ENCODE measurements at regions not wholly inside any gene's neighbourhood (a gene's known extent, or its start where the extent isn't known, plus 50 kb on each side); places are given as distances from the start of the nearest gene placed in this dataset.
"Not testable (repeated sequence)": the region's sequence is repeated elsewhere in the genome, so short reads cannot be mapped to it uniquely, and the experiment has no call there.

GRCh38 chr5:1999794-2000193, 117.1 kb upstream of the IRX4 start:
- no peak overlapping the region for H3K27ac ChIP-seq (ENCODE audit: low read depth, low read length)
- H2AFZ ChIP-seq (ENCODE audit: low read length, unreplicated experiment): no peak overlapping the region
- H3K79me2 ChIP-seq (ENCODE audit: control insufficient read depth, insufficient read depth, low read length, unreplicated experiment): no peaks in the 10 kb centered on the region
- H3K4me3 ChIP-seq (ENCODE audit: low read depth, low read length): no peak overlapping the region
- H3K4me1 ChIP-seq (ENCODE audit: control insufficient read depth, insufficient read depth, low read length, unreplicated experiment): no peaks in the 10 kb centered on the region
- H3K27me3 ChIP-seq (ENCODE audit: insufficient read depth, low read length): 0 out of 2 replicates have a peak, but pooled peaks cover 6% of the 10 kb centered on the region
- no peaks in the 10 kb centered on the region for H3K36me3 ChIP-seq (ENCODE audit: insufficient read depth, low read length)

DNA sequence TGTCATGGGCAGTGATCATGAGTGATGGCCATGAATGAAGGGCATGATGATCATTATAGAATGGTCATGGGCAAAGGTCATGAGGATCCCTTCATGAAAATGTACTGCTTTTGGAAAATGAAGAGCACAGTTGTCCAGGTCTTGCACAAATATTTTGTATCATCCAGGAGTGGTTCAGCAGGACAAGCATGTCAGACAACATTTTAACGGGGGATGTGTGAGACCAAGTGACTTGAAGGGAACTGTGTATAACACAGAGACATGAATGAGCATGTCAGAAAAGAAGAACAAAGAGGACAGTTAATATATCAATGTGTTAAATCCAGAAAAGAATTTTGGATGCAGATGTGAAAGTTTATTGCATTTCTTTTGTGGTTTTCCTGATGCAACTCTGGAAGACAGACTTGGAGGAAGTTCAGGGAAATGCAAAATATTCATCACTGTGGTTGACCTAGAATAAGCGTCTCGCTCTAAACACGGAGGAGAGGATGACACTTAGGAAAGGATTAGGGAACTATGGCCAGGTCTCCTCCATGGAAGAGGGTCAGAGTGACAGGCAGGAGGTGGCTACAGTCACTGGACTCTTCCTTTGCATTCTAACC, 116.1 kb upstream of the IRX4 start:
- no peak overlapping the region for H3K4me3 ChIP-seq (ENCODE audit: low read depth, low read length)
- no peak overlapping the region for H2AFZ ChIP-seq (ENCODE audit: low read length, unreplicated experiment)
- H3K79me2 ChIP-seq (ENCODE audit: control insufficient read depth, insufficient read depth, low read length, unreplicated experiment): no peaks in the 10 kb centered on the region
- H3K36me3 ChIP-seq (ENCODE audit: insufficient read depth, low read length): no peaks in the 10 kb centered on the region
- 0 out of 2 replicates have a peak, but pooled peaks cover 6% of the 10 kb centered on the region for H3K27me3 ChIP-seq (ENCODE audit: insufficient read depth, low read length)
- no peaks in the 10 kb centered on the region for H3K4me1 ChIP-seq (ENCODE audit: control insufficient read depth, insufficient read depth, low read length, unreplicated experiment)
- H3K27ac ChIP-seq (ENCODE audit: low read depth, low read length): no peak overlapping the region

GRCh38 chr5:1998348-1998669, 115.6 kb upstream of the IRX4 start:
- H3K36me3 ChIP-seq (ENCODE audit: insufficient read depth, low read length): no peaks in the 10 kb centered on the region
- H3K4me1 ChIP-seq (ENCODE audit: control insufficient read depth, insufficient read depth, low read length, unreplicated experiment): no peaks in the 10 kb centered on the region
- no peak overlapping the region for H3K27ac ChIP-seq (ENCODE audit: low read depth, low read length)
- no peak overlapping the region for H3K4me3 ChIP-seq (ENCODE audit: low read depth, low read length)
- H3K27me3 ChIP-seq (ENCODE audit: insufficient read depth, low read length): 0 out of 2 replicates have a peak, but pooled peaks cover 6% of the 10 kb centered on the region
- no peaks in the 10 kb centered on the region for H3K79me2 ChIP-seq (ENCODE audit: control insufficient read depth, insufficient read depth, low read length, unreplicated experiment)
- H2AFZ ChIP-seq (ENCODE audit: low read length, unreplicated experiment): no peak overlapping the region

GRCh38 chr5:1997640-1998347, 115.1 kb upstream of the IRX4 start:
- H3K79me2 ChIP-seq (ENCODE audit: control insufficient read depth, insufficient read depth, low read length, unreplicated experiment): no peaks in the 10 kb centered on the region
- H3K27me3 ChIP-seq (ENCODE audit: insufficient read depth, low read length): 0 out of 2 replicates have a peak, but pooled peaks cover 6% of the 10 kb centered on the region
- H3K36me3 ChIP-seq (ENCODE audit: insufficient read depth, low read length): no peaks in the 10 kb centered on the region
- no peaks in the 10 kb centered on the region for H3K4me1 ChIP-seq (ENCODE audit: control insufficient read depth, insufficient read depth, low read length, unreplicated experiment)
- no peak overlapping the region for H3K27ac ChIP-seq (ENCODE audit: low read depth, low read length)
- no peak overlapping the region for H2AFZ ChIP-seq (ENCODE audit: low read length, unreplicated experiment)
- no peak overlapping the region for H3K4me3 ChIP-seq (ENCODE audit: low read depth, low read length)

DNA sequence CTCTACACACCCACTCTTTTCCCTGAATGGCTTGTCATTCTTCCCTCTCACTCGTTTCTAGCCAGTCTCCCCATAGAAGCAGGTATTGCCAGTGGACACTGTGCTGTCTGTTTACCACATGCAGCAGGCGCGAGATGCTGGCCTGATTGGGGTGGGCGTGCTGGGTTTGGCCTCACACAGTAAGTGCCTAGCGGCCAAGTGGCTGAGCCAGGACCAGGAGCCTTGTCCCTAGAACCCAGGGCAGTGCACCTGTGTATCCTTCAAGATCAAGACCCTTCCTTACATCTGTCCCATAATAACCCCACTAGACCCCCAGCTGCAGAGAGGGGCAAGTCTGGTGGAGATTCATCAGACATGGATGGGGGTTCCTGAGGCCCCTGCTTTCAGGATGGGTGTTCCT, 112.8 kb upstream of the IRX4 start:
- Histone ChIP-seq H3K27ac (ENCODE audit: low read depth, low read length) (no peak overlapping the region), H3K4me3 (ENCODE audit: low read depth, low read length) (no peak overlapping the region), H3K4me1 (ENCODE audit: control insufficient read depth, insufficient read depth, low read length, unreplicated experiment) (no peaks in the 10 kb centered on the region), H3K27me3 (ENCODE audit: insufficient read depth, low read length) (peaks cover 13% of the 10 kb centered on the region; the same call in 1 of the 2 replicates), H3K36me3 (ENCODE audit: insufficient read depth, low read length) (no peaks in the 10 kb centered on the region), H2AFZ (ENCODE audit: low read length, unreplicated experiment) (no peak overlapping the region), H3K79me2 (ENCODE audit: control insufficient read depth, insufficient read depth, low read length, unreplicated experiment) (no peaks in the 10 kb centered on the region)

- H3K27ac ChIP-seq (ENCODE audit: low read depth, low read length): no peak overlapping the region
- no peaks in the 10 kb centered on the region for H3K36me3 ChIP-seq (ENCODE audit: insufficient read depth, low read length)
- H3K4me3 ChIP-seq (ENCODE audit: low read depth, low read length): no peak overlapping the region
- H3K4me1 ChIP-seq (ENCODE audit: control insufficient read depth, insufficient read depth, low read length, unreplicated experiment): no peaks in the 10 kb centered on the region
- no peaks in the 10 kb centered on the region for H3K79me2 ChIP-seq (ENCODE audit: control insufficient read depth, insufficient read depth, low read length, unreplicated experiment)
- no peak overlapping the region for H2AFZ ChIP-seq (ENCODE audit: low read length, unreplicated experiment)
- H3K27me3 ChIP-seq (ENCODE audit: insufficient read depth, low read length): peaks cover 28% of the 10 kb centered on the region; the same call in 1 of the 2 replicates
Measured at GRCh38 chr5:1987471-1987870, 104.7 kb upstream of the IRX4 start.

DNA sequence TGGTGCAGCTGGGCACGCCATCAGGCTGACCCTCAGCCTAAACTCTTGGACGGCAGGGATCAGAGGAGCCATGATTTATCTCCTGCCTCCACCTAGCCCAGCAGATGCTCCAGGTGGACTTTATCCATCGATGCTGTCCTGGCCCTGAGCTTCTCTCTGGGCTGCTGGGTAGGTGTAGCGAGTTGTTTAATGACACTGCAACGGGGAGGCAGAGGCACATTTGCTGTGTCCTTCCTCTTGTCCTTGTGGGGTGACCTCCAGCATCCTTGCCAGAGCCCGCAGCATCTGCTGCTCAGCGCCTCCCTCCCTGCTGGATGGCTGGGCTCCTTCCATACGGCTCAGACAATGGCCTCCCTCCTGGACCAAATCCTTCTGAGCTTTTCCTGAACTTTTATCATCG, 103.1 kb upstream of the IRX4 start:
- no peak overlapping the region for H3K4me3 ChIP-seq (ENCODE audit: low read depth, low read length)
- no peak overlapping the region for H2AFZ ChIP-seq (ENCODE audit: low read length, unreplicated experiment)
- H3K27ac ChIP-seq (ENCODE audit: low read depth, low read length): no peak overlapping the region
- H3K79me2 ChIP-seq (ENCODE audit: control insufficient read depth, insufficient read depth, low read length, unreplicated experiment): no peaks in the 10 kb centered on the region
- no peaks in the 10 kb centered on the region for H3K36me3 ChIP-seq (ENCODE audit: insufficient read depth, low read length)
- H3K4me1 ChIP-seq (ENCODE audit: control insufficient read depth, insufficient read depth, low read length, unreplicated experiment): no peaks in the 10 kb centered on the region
- peaks cover 24% of the 10 kb centered on the region; the same call in 1 of the 2 replicates for H3K27me3 ChIP-seq (ENCODE audit: insufficient read depth, low read length)

DNA sequence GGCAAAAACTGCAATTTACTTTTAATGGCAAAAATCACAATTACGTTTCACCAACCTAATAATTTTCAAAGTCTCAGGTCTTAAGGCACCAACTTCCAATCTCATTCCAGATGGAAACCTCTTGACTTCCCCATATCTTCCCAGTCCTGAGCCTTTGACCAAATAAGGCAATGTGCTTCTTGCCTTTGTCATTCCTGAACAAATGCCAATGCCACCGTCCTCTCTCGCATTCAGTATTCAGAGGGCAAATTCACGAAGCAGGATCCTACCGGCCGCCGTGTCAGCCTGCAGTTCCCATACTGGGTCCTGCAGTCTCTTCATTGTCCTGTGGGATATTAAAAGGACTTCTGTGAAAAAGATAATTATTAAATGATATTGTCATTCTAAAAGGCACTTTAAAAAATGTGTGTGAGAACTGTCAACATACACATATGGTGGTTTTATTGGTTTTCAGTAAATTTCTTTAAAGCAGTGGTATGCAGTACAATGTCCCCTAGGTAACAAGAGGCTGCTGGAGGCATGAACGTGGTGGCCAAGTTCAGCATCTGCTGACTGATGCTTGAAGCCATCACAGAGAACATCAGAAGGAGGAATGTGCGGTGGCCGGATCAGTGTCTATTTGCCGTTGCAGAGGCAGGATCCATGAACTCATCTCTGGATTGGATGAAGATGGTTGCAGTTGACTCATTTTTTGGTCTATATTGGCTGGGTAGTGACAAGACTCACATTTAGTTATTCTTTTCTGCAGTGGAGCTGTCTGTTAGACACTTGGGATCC, 101.4 kb upstream of the IRX4 start:
- peaks cover 16% of the 10 kb centered on the region; the same call in 1 of the 2 replicates for H3K27me3 ChIP-seq (ENCODE audit: insufficient read depth, low read length)
- no peaks in the 10 kb centered on the region for H3K36me3 ChIP-seq (ENCODE audit: insufficient read depth, low read length)
- no peaks in the 10 kb centered on the region for H3K4me1 ChIP-seq (ENCODE audit: control insufficient read depth, insufficient read depth, low read length, unreplicated experiment)
- H3K79me2 ChIP-seq (ENCODE audit: control insufficient read depth, insufficient read depth, low read length, unreplicated experiment): no peaks in the 10 kb centered on the region
- H3K4me3 ChIP-seq (ENCODE audit: low read depth, low read length): no peak overlapping the region
- no peak overlapping the region for H3K27ac ChIP-seq (ENCODE audit: low read depth, low read length)
- no peak overlapping the region for H2AFZ ChIP-seq (ENCODE audit: low read length, unreplicated experiment)

- Histone ChIP-seq H3K36me3 (ENCODE audit: insufficient read depth, low read length) (no peaks in the 10 kb centered on the region), H3K4me3 (ENCODE audit: low read depth, low read length) (no peak overlapping the region), H3K4me1 (ENCODE audit: control insufficient read depth, insufficient read depth, low read length, unreplicated experiment) (no peaks in the 10 kb centered on the region), H3K27ac (ENCODE audit: low read depth, low read length) (no peak overlapping the region), H2AFZ (ENCODE audit: low read length, unreplicated experiment) (no peak overlapping the region), H3K79me2 (ENCODE audit: control insufficient read depth, insufficient read depth, low read length, unreplicated experiment) (no peaks in the 10 kb centered on the region), H3K27me3 (ENCODE audit: insufficient read depth, low read length) (peaks cover 16% of the 10 kb centered on the region; the same call in 1 of the 2 replicates)
Measured at GRCh38 chr5:1983401-1983800, 100.7 kb upstream of the IRX4 start.

GRCh38 chr5:1982561-1982960, 99.8 kb upstream of the IRX4 start:
- not testable (repeated sequence) for H2AFZ ChIP-seq (ENCODE audit: low read length, unreplicated experiment); H3K4me1 ChIP-seq (ENCODE audit: control insufficient read depth, insufficient read depth, low read length, unreplicated experiment); H3K79me2 ChIP-seq (ENCODE audit: control insufficient read depth, insufficient read depth, low read length, unreplicated experiment); H3K27ac ChIP-seq (ENCODE audit: low read depth, low read length); H3K36me3 ChIP-seq (ENCODE audit: insufficient read depth, low read length); H3K4me3 ChIP-seq (ENCODE audit: low read depth, low read length)
- H3K27me3 ChIP-seq (ENCODE audit: insufficient read depth, low read length): peaks cover 11% of the 10 kb centered on the region; the same call in 1 of the 2 replicates
